Liver (tissue), 3 donors: ENCODE measurements at regions not wholly inside any gene's neighbourhood (a gene's known extent, or its start where the extent isn't known, plus 50 kb on each side); places are given as distances from the start of the nearest gene placed in this dataset.

ENCODE experiments used
- FOXA1 ChIP-seq: IDR thresholded peaks from 2 replicates; pipeline ENCODE4 v1.6.1; 2016; ENCODE audit warnings: antibody characterized with exemption
- JUND ChIP-seq, 2 donors: IDR thresholded peaks; 2 replicates each; pipeline ENCODE4 v1.6.1; 2016; ENCODE audit warnings: antibody characterized with exemption in 2 of 2
- RAD21 ChIP-seq, 2 donors: IDR thresholded peaks; 2 replicates each; pipeline ENCODE4 v1.6.1; 2016; ENCODE audit warnings: antibody characterized with exemption in 2 of 2, mild to moderate bottlenecking in 2 of 2
- SP1 ChIP-seq: IDR thresholded peaks from 2 replicates; pipeline ENCODE4 v1.6.1; 2018; ENCODE audit warnings: antibody characterized with exemption, mild to moderate bottlenecking
- TF ChIP-seq, protein P1 (sequence below): fragments of 150-350 bp; IDR thresholded peaks from 2 replicates; pipeline ENCODE4 v1.5.1; 2017; ENCODE audit warnings: improper control_type of control experiment, low read depth, low read length; ENCODE audit not compliant: missing input control
- TF ChIP-seq, protein P2 (sequence below): IDR thresholded peaks from 2 replicates; pipeline ENCODE4 v1.6.1; 2016; ENCODE audit warnings: antibody characterized with exemption
- TF ChIP-seq, protein P3 (sequence below): IDR thresholded peaks from 2 replicates; pipeline ENCODE4 v1.6.1; 2016; ENCODE audit warnings: antibody characterized with exemption
- donor health status: healthy.
- donor health status: healthy.

DNA sequence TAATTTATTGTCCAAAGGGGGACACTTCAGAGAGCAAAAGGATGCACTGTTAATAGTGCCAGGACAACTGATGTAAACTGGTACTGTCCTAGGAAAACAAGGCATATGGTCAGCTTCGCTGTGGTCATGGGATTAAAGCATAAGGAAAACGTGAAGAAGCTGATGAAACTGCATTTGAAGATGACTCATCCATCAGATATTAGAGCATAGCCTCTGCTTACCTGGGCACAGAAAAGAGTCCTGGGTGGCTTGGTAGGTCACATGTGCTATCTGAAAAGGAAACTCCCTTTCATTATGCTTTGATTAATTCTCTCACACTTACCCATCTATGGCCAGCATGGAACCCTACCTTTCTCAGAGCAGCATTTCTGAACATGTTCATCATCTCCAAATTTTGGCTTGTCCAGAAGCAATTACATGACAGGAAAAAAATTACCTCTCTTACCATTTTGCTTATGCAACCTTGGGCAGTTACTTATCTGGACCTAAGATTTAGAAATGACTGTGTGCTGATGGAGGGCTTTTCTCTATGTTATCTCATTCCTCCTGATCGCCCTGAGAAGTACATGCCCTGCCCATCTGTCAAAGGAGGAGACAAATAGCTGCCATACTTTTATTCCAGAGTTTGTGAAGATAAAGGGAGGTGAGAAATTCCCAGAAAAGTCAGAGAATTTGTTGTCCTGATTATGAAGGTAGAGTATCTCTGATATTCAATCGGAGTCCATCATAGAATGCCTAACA is 275.3 kb upstream of the SLC14A2 start:
- TF ChIP-seq RAD21 (IDR thresholded peaks at IDR 0.05) (no peak), JUND (IDR thresholded peaks at IDR 0.05) (no peak), FOXA1 (no peak), SP1 (no peak)
- TF ChIP-seq, protein P1, sequence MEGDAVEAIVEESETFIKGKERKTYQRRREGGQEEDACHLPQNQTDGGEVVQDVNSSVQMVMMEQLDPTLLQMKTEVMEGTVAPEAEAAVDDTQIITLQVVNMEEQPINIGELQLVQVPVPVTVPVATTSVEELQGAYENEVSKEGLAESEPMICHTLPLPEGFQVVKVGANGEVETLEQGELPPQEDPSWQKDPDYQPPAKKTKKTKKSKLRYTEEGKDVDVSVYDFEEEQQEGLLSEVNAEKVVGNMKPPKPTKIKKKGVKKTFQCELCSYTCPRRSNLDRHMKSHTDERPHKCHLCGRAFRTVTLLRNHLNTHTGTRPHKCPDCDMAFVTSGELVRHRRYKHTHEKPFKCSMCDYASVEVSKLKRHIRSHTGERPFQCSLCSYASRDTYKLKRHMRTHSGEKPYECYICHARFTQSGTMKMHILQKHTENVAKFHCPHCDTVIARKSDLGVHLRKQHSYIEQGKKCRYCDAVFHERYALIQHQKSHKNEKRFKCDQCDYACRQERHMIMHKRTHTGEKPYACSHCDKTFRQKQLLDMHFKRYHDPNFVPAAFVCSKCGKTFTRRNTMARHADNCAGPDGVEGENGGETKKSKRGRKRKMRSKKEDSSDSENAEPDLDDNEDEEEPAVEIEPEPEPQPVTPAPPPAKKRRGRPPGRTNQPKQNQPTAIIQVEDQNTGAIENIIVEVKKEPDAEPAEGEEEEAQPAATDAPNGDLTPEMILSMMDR, result no peak
- TF ChIP-seq, protein P2, sequence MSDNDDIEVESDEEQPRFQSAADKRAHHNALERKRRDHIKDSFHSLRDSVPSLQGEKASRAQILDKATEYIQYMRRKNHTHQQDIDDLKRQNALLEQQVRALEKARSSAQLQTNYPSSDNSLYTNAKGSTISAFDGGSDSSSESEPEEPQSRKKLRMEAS, result no peak
- TF ChIP-seq, protein P3, sequence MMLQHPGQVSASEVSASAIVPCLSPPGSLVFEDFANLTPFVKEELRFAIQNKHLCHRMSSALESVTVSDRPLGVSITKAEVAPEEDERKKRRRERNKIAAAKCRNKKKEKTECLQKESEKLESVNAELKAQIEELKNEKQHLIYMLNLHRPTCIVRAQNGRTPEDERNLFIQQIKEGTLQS, result no peak
